ENCODE measurements at regions not wholly inside any gene's neighbourhood (a gene's known extent, or its start where the extent isn't known, plus 50 kb on each side); places are given as distances from the start of the nearest gene placed in this dataset.

DNA sequence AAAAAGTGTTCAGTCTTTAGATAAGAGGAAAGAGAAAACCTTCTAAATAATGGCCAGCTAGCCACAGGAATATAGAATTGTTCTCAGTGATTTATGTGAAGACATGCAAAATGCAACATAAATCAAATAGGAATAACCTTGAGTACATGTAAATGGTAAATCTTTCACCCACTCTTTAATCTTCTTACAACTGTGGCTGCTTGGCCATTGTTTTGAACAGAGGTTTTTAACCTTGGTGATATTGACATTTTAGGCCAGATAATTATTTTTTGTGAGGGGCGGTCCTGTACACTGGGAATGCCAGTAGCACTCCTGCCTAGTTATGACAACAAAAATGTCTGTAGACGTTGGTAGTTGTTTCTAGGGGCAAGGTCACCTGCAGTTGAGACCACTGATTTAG is 479.9 kb upstream of the NOVA1 start:
- ChIA-PET POLR2A (ENCODE audit: low non-redundant PET) (no interaction called here), CTCF (no interaction called here)
- no peak overlapping the region for H3K27ac ChIP-seq (ENCODE audit: low read depth, low read length, poor library complexity, severe bottlenecking)
- TF ChIP-seq, protein P1, sequence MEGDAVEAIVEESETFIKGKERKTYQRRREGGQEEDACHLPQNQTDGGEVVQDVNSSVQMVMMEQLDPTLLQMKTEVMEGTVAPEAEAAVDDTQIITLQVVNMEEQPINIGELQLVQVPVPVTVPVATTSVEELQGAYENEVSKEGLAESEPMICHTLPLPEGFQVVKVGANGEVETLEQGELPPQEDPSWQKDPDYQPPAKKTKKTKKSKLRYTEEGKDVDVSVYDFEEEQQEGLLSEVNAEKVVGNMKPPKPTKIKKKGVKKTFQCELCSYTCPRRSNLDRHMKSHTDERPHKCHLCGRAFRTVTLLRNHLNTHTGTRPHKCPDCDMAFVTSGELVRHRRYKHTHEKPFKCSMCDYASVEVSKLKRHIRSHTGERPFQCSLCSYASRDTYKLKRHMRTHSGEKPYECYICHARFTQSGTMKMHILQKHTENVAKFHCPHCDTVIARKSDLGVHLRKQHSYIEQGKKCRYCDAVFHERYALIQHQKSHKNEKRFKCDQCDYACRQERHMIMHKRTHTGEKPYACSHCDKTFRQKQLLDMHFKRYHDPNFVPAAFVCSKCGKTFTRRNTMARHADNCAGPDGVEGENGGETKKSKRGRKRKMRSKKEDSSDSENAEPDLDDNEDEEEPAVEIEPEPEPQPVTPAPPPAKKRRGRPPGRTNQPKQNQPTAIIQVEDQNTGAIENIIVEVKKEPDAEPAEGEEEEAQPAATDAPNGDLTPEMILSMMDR (conservative IDR thresholded peaks at IDR 0.05; ENCODE audit: low read depth, low read length), result no peak
- TF ChIP-seq EZH2 (IDR thresholded peaks at IDR 0.05; ENCODE audit: borderline replicate concordance, low read depth, low read length, poor library complexity, severe bottlenecking), result no peak
- no peaks in the 10 kb centered on the region for H3K4me1 ChIP-seq (ENCODE audit: insufficient read depth, low read length, poor library complexity, severe bottlenecking)
- H3K9me3 ChIP-seq (ENCODE audit: low read depth, low read length, poor library complexity, severe bottlenecking), result no peaks in the 10 kb centered on the region
- BruUV-seq (replicated peaks), result no TSS peak
- H3K27me3 ChIP-seq (replicated peaks; ENCODE audit: insufficient read depth, low read depth, low read length, poor library complexity), result no peaks in the 10 kb centered on the region
- H3K36me3 ChIP-seq (ENCODE audit: insufficient read depth, low read length, poor library complexity, severe bottlenecking), result no peaks in the 10 kb centered on the region
- DNase-seq (ENCODE audit: low spot score), result no peak
- intact Hi-C loops (cut with micrococcal nuclease; ENCODE audit: unreplicated experiment), result no loop called here
- no peak overlapping the region for H3K4me3 ChIP-seq (ENCODE audit: low read depth, low read length, poor library complexity, severe bottlenecking)

GRCh38 chr14:27078191-27078590 is 480.4 kb upstream of the NOVA1 start:
- ChIA-PET CTCF (no interaction called here), POLR2A (ENCODE audit: low non-redundant PET) (no interaction called here)
- no peak for TF ChIP-seq EZH2 (IDR thresholded peaks at IDR 0.05; ENCODE audit: borderline replicate concordance, low read depth, low read length, poor library complexity, severe bottlenecking)
- TF ChIP-seq, protein P1 (conservative IDR thresholded peaks at IDR 0.05; ENCODE audit: low read depth, low read length), result no peak
- Histone ChIP-seq H3K4me3 (ENCODE audit: low read depth, low read length, poor library complexity, severe bottlenecking) (no peak overlapping the region), H3K9me3 (ENCODE audit: low read depth, low read length, poor library complexity, severe bottlenecking) (no peaks in the 10 kb centered on the region), H3K27me3 (replicated peaks; ENCODE audit: insufficient read depth, low read depth, low read length, poor library complexity) (no peaks in the 10 kb centered on the region), H3K36me3 (ENCODE audit: insufficient read depth, low read length, poor library complexity, severe bottlenecking) (no peaks in the 10 kb centered on the region), H3K4me1 (ENCODE audit: insufficient read depth, low read length, poor library complexity, severe bottlenecking) (no peaks in the 10 kb centered on the region), H3K27ac (ENCODE audit: low read depth, low read length, poor library complexity, severe bottlenecking) (no peak overlapping the region)
- BruUV-seq (replicated peaks), result no TSS peak
- DNase-seq (ENCODE audit: low spot score), result no peak
- intact Hi-C loops (cut with micrococcal nuclease; ENCODE audit: unreplicated experiment), result no loop called here

DNA sequence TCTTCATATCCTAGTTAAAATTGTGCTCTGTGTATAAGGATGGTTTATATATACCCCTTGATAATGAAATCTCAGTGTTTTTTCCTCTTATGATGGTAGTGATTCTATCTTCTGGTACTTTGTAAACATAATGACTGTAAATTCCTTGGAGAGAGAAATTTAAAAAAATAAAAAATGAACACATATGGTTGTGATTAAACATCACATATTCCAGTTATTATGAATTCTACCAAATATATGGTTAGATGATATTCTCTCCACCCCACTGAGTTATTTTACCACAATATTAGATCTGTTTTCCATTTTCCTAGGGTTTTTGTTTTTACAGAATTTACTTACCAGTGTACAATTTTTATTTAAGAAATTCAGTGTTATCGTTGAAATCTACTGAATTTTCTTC is 481.9 kb upstream of the NOVA1 start:
- Histone ChIP-seq H3K9me3 (ENCODE audit: low read depth, low read length, poor library complexity, severe bottlenecking) (peaks cover 3% of the 10 kb centered on the region), H3K36me3 (ENCODE audit: insufficient read depth, low read length, poor library complexity, severe bottlenecking) (no peaks in the 10 kb centered on the region), H3K27me3 (replicated peaks; ENCODE audit: insufficient read depth, low read depth, low read length, poor library complexity) (no peaks in the 10 kb centered on the region), H3K4me3 (ENCODE audit: low read depth, low read length, poor library complexity, severe bottlenecking) (no peak overlapping the region), H3K27ac (ENCODE audit: low read depth, low read length, poor library complexity, severe bottlenecking) (no peak overlapping the region), H3K4me1 (ENCODE audit: insufficient read depth, low read length, poor library complexity, severe bottlenecking) (no peaks in the 10 kb centered on the region)
- POLR2A ChIA-PET (ENCODE audit: low non-redundant PET), result no interaction called here
- CTCF ChIA-PET, result no interaction called here
- TF ChIP-seq, protein P1 (conservative IDR thresholded peaks at IDR 0.05; ENCODE audit: low read depth, low read length), result no peak
- no peak for TF ChIP-seq EZH2 (IDR thresholded peaks at IDR 0.05; ENCODE audit: borderline replicate concordance, low read depth, low read length, poor library complexity, severe bottlenecking)
- intact Hi-C loops (cut with micrococcal nuclease; ENCODE audit: unreplicated experiment), result no loop called here
- no peak for DNase-seq (ENCODE audit: low spot score)
- BruUV-seq (replicated peaks), result no TSS peak

Measured in A673 (cell line).